Suprapubic skin (tissue), 4 donors: ENCODE measurements at regions not wholly inside any gene's neighbourhood (a gene's known extent, or its start where the extent isn't known, plus 50 kb on each side); places are given as distances from the start of the nearest gene placed in this dataset.
A peak's percentile ranks its signal among the peaks of the same experiment; 100 is the strongest.

Experiments used
- DNase-seq, 2 donors: peaks; one replicate each; pipeline ENCODE4 v3.0.0-alpha.2; 2019; ENCODE audit warnings: low spot score in 2 of 2
- H3K27ac ChIP-seq: fragments of 200-600 bp; sonication (generic); one replicate; pipeline ENCODE4 v1.5.1; 2019
- H3K27me3 ChIP-seq: fragments of 200-600 bp; sonication (generic); one replicate; pipeline ENCODE4 v1.5.1; 2019
- H3K36me3 ChIP-seq: fragments of 200-600 bp; sonication (generic); one replicate; pipeline ENCODE4 v1.5.1; 2019
- H3K4me1 ChIP-seq: fragments of 200-600 bp; sonication (generic); one replicate; pipeline ENCODE4 v1.5.1; 2019
- H3K4me3 ChIP-seq: fragments of 200-600 bp; sonication (generic); one replicate; pipeline ENCODE4 v1.5.1; 2019; ENCODE audit warnings: mild to moderate bottlenecking
- H3K9me3 ChIP-seq: fragments of 200-600 bp; sonication (generic); one replicate; pipeline ENCODE4 v1.5.1; 2019
- EP300 ChIP-seq: sonication (generic); formaldehyde crosslinking; IDR thresholded peaks from one replicate; pipeline ENCODE4 v1.6.1; 2017; ENCODE audit warnings: antibody characterized with exemption
- POLR2A ChIP-seq, 2 donors: fragments of 450-650 bp; IDR thresholded peaks; one replicate each; pipeline ENCODE4 v1.6.1; 2017; ENCODE audit warnings: antibody characterized with exemption in 2 of 2, mild to moderate bottlenecking in 2 of 2, moderate library complexity in 2 of 2
- POLR2AphosphoS5 ChIP-seq, 3 donors: sonication (generic); formaldehyde crosslinking; IDR thresholded peaks; one replicate each; pipeline ENCODE4 v1.6.1; 2017; ENCODE audit warnings: antibody characterized with exemption in 3 of 3
- WGBS: methylation state at CpG from one replicate; pipeline ENCODE4 v1.1.5; 2018; 5-methylcytosine and 5-hydroxymethylcytosine counted together
- TF ChIP-seq, protein P1 (sequence below), 2 donors: fragments of 200-600 bp in 1 of 2; fragments of 450-650 bp in 1 of 2; sonication (generic) in 1 of 2; IDR thresholded peaks; one replicate each; pipeline ENCODE4 v1.5.1; 2016 to 2019; ENCODE audit warnings: antibody characterized with exemption in 2 of 2, mild to moderate bottlenecking in 1 of 2, moderate library complexity in 1 of 2

DNA sequence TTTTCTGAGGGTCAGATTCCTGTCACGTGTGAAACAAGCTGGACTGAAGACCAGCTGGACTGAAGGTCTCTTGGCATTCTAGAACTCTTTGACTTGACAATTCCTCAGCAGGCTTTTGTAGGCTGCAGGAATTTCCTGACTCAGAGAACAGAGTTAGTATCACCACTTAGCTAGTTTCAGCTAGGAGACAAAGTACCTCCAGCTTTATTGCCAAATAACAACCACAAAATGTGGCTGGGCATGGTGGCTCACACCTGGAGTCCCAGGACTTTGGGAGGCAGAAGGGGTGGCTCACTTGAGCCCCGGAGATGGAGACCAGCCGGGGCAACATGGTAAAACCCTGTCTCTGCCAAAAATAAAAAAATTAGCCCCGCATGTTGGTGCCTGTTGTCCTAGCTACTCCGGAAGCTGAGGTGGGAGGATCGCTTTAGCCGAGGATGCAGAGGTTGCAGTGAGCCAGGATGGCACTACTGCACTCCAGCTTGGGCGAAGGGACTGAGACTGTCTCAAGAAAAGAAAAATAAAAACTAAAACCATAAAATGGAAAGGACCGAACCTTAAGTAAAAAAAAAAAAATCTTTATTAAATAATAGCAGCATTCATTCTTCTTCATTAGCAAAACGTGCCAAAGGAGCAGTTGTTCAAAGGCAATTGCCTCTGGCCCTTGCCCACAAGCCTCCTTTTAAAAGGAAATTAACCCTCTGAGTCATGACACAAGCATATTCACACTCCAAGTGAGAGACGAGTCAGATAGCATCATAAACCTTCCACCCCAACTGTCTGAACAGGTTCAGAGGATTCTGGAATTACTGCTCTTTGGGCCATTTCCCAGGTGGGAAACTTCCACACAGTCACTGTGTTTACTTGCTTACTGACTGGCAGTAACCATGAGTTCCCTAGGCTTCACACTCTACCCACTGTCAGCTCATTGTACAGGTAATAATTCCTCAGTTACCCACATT is 88.9 kb downstream of the MYL12B start:
- peaks cover 17% of the 10 kb centered on the region for H3K4me1 ChIP-seq
- DNase-seq = no peak
- TF ChIP-seq POLR2A (IDR thresholded peaks at IDR 0.05) = no peak
- no peak for TF ChIP-seq EP300
- TF ChIP-seq POLR2AphosphoS5 (IDR thresholded peaks at IDR 0.05) = no peak
- TF ChIP-seq, protein P1, sequence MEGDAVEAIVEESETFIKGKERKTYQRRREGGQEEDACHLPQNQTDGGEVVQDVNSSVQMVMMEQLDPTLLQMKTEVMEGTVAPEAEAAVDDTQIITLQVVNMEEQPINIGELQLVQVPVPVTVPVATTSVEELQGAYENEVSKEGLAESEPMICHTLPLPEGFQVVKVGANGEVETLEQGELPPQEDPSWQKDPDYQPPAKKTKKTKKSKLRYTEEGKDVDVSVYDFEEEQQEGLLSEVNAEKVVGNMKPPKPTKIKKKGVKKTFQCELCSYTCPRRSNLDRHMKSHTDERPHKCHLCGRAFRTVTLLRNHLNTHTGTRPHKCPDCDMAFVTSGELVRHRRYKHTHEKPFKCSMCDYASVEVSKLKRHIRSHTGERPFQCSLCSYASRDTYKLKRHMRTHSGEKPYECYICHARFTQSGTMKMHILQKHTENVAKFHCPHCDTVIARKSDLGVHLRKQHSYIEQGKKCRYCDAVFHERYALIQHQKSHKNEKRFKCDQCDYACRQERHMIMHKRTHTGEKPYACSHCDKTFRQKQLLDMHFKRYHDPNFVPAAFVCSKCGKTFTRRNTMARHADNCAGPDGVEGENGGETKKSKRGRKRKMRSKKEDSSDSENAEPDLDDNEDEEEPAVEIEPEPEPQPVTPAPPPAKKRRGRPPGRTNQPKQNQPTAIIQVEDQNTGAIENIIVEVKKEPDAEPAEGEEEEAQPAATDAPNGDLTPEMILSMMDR (IDR thresholded peaks at IDR 0.05) = no peak
- H3K27me3 ChIP-seq = no peaks in the 10 kb centered on the region
- no peak overlapping the region for H3K4me3 ChIP-seq
- H3K36me3 ChIP-seq = no peaks in the 10 kb centered on the region
- H3K27ac ChIP-seq = peak overlapping the region; percentile 60
- H3K9me3 ChIP-seq = no peaks in the 10 kb centered on the region
- WGBS = 45% methylated on average over 11 of the region's 11 CpGs

DNA sequence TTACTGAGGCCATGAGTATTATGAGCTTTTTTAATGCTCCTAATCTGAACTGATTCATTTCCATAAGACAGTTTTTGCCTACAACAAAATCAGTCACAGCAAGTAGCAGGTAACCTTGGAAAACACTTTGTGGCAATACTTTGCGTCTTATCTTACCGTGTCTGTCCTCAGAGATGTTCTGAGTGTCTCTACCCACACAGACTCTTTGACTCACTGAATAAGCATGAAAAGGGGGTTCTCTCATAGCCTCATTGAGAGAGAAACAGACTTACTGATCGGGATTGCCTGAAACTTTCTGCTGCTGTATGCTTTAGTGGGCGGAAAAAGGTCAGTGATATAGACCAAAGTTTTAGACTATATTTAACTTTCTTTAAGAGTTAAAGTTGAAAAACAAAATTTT is 92.6 kb downstream of the MYL12B start:
- H3K27me3 ChIP-seq = no peaks in the 10 kb centered on the region
- H3K4me3 ChIP-seq = no peak overlapping the region
- no peaks in the 10 kb centered on the region for H3K36me3 ChIP-seq
- TF ChIP-seq POLR2AphosphoS5 (IDR thresholded peaks at IDR 0.05) (no peak), POLR2A (IDR thresholded peaks at IDR 0.05) (no peak), EP300 (no peak)
- TF ChIP-seq, protein P1 (IDR thresholded peaks at IDR 0.05) = no peak
- WGBS = 71% methylated on average over 4 of the region's 4 CpGs
- H3K9me3 ChIP-seq = no peaks in the 10 kb centered on the region
- H3K4me1 ChIP-seq = peaks cover 9% of the 10 kb centered on the region
- H3K27ac ChIP-seq = no peak overlapping the region
- no peak for DNase-seq

DNA sequence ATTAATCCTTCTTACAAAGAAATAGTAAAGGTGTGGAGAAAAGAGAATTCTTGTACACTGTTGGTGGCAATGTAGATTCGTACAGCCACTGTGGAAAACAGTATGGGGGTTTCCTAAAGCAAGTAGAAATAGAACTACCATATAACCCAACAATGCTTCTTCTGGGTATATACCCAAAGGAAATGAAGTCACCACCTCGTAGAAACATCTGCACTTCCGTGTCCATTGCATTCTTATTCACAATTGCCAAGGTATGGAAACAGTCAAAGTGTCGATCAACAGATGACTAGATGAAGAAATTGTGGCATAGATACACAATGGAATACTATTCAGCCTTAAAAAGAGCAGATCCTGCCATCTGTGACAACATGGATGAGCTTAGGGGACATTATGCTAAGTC is 93.4 kb upstream of the TGIF1 start:
- TF ChIP-seq EP300 = no peak
- TF ChIP-seq POLR2AphosphoS5 (IDR thresholded peaks at IDR 0.05) = no peak
- TF ChIP-seq, protein P1 (IDR thresholded peaks at IDR 0.05) = no peak
- no peak for TF ChIP-seq POLR2A (IDR thresholded peaks at IDR 0.05)
- no peaks in the 10 kb centered on the region for H3K4me1 ChIP-seq
- no peaks in the 10 kb centered on the region for H3K9me3 ChIP-seq
- 76% methylated on average over 4 of the region's 4 CpGs for WGBS
- H3K27ac ChIP-seq = no peak overlapping the region
- no peaks in the 10 kb centered on the region for H3K36me3 ChIP-seq
- H3K27me3 ChIP-seq = no peaks in the 10 kb centered on the region
- H3K4me3 ChIP-seq = no peak overlapping the region
- no peak for DNase-seq

DNA sequence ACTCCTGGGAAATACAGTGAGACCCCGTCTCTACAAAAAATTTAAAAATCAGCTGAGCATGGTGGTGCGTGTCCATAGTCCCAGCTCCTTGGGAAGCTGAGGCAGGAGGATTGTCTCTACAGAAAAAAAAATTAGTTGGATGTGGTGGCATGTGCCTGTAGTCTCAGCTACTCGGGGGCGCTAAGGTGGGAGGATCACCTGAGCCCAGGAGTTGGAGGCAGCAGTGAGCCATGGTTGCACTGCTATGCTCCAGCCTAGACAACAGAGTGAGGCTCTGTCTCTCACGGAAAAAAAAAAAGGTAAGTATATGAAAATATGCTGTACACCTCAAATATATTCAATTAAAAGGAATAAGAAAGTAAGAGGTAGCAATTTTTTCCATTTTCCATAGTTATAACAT is 92.5 kb upstream of the TGIF1 start:
- no peak for TF ChIP-seq POLR2AphosphoS5 (IDR thresholded peaks at IDR 0.05)
- TF ChIP-seq, protein P1 (IDR thresholded peaks at IDR 0.05) = no peak
- TF ChIP-seq EP300 = no peak
- TF ChIP-seq POLR2A (IDR thresholded peaks at IDR 0.05) = no peak
- Histone ChIP-seq H3K4me3 (no peak overlapping the region), H3K36me3 (no peaks in the 10 kb centered on the region), H3K9me3 (no peaks in the 10 kb centered on the region), H3K27ac (no peak overlapping the region), H3K4me1 (no peaks in the 10 kb centered on the region), H3K27me3 (no peaks in the 10 kb centered on the region)
- no peak for DNase-seq
- 93% methylated on average over 5 of the region's 5 CpGs for WGBS

DNA sequence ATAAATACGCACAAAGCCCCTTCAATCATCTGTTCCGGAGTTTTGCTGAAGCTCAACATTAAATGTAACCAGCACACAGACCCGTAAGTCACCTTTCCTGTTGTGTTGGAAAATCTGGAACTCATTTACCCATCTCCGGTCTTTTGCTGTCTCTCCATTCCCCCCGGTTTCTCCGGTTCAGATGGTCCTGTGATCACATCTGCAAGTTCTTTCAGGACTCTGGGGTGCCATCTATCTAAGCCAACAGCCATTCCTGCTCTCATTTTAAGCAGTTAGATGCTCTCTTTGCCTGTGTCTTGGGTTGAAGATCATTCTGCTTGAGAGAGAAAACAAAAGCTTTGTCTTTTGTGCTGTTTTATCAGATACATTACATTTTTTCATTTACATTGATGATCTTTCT is 91.7 kb upstream of the TGIF1 start:
- no peaks in the 10 kb centered on the region for H3K9me3 ChIP-seq
- no peak overlapping the region for H3K27ac ChIP-seq
- TF ChIP-seq EP300 = no peak
- TF ChIP-seq, protein P1 (IDR thresholded peaks at IDR 0.05) = no peak
- TF ChIP-seq POLR2A (IDR thresholded peaks at IDR 0.05) = no peak
- no peak for TF ChIP-seq POLR2AphosphoS5 (IDR thresholded peaks at IDR 0.05)
- DNase-seq = no peak
- H3K4me1 ChIP-seq = no peaks in the 10 kb centered on the region
- H3K36me3 ChIP-seq = no peaks in the 10 kb centered on the region
- H3K4me3 ChIP-seq = no peak overlapping the region
- WGBS = 74% methylated on average over 6 of the region's 6 CpGs
- H3K27me3 ChIP-seq = no peaks in the 10 kb centered on the region
